Esophagus muscularis mucosa (tissue), 4 donors: ENCODE measurements at regions not wholly inside any gene's neighbourhood (a gene's known extent, or its start where the extent isn't known, plus 50 kb on each side); places are given as distances from the start of the nearest gene placed in this dataset.

ENCODE experiments used
- DNase-seq: peaks from one replicate; pipeline ENCODE4 v3.0.0-alpha.2; 2017; ENCODE audit errors: extremely low spot score
- H3K27ac ChIP-seq, 4 donors: fragments of 200-600 bp; sonication (generic); replicated peaks in 1 of 4; 1 replicate in 3 of 4; 2 replicates in 1 of 4; pipeline ENCODE4 v1.5.1; 2016 to 2019; ENCODE audit warnings: mild to moderate bottlenecking in 1 of 4
- H3K27me3 ChIP-seq, 4 donors: fragments of 200-600 bp; sonication (generic); one replicate each; pipeline versions ENCODE4 v1.5.1 to v1.6.0; 2016 to 2019
- H3K36me3 ChIP-seq, 4 donors: fragments of 200-600 bp; sonication (generic); one replicate each; pipeline ENCODE4 v1.5.1; 2016 to 2019
- H3K4me1 ChIP-seq, 4 donors: fragments of 200-600 bp; sonication (generic); one replicate each; pipeline ENCODE4 v1.5.1; 2016 to 2019
- H3K4me3 ChIP-seq, 4 donors: fragments of 200-600 bp; sonication (generic); 1 replicate in 2 of 4; 2 replicates in 2 of 4; pipeline ENCODE4 v1.5.1; 2016 to 2019; ENCODE audit warnings: mild to moderate bottlenecking in 4 of 4, moderate library complexity in 1 of 4
- H3K9me3 ChIP-seq, 4 donors: fragments of 200-600 bp; sonication (generic); 1 replicate in 3 of 4; 2 replicates in 1 of 4; pipeline ENCODE4 v1.5.1; 2016 to 2019
- EP300 ChIP-seq: sonication (generic); formaldehyde crosslinking; IDR thresholded peaks from one replicate; pipeline ENCODE4 v1.6.1; 2017; ENCODE audit warnings: antibody characterized with exemption
- POLR2A ChIP-seq: fragments of 450-650 bp; IDR thresholded peaks from one replicate; pipeline ENCODE4 v1.6.1; 2017; ENCODE audit warnings: antibody characterized with exemption, moderate library complexity, mild to moderate bottlenecking, low read depth
- POLR2AphosphoS5 ChIP-seq, 2 donors: sonication (generic); formaldehyde crosslinking; IDR thresholded peaks; one replicate each; pipeline ENCODE4 v1.6.1; 2017; ENCODE audit warnings: antibody characterized with exemption in 2 of 2
- WGBS: methylation state at CpG from one replicate; pipeline ENCODE4 v1.1.5; 2018; 5-methylcytosine and 5-hydroxymethylcytosine counted together
- intact Hi-C: fragments of 100-400 bp; cut with DNase I; formaldehyde crosslinking; loops from one replicate; pipeline ENCODE4 v1.15.1; 2023
- TF ChIP-seq, protein P1 (sequence below), 3 experiments: fragments of 200-600 bp in 2 of 3; fragments of 450-650 bp in 1 of 3; sonication (generic) in 2 of 3; IDR thresholded peaks; one replicate each; pipeline ENCODE4 v1.5.1; 2017 to 2019; ENCODE audit warnings: antibody characterized with exemption in 3 of 3, mild to moderate bottlenecking in 2 of 3, moderate library complexity in 1 of 3

GRCh38 chr15:38893925-38894242, 329.3 kb upstream of the RASGRP1 start:
- H3K27ac ChIP-seq, result no peak overlapping the region
- TF ChIP-seq POLR2AphosphoS5 (IDR thresholded peaks at IDR 0.05) (no peak), POLR2A (no peak), EP300 (no peak)
- TF ChIP-seq, protein P1, sequence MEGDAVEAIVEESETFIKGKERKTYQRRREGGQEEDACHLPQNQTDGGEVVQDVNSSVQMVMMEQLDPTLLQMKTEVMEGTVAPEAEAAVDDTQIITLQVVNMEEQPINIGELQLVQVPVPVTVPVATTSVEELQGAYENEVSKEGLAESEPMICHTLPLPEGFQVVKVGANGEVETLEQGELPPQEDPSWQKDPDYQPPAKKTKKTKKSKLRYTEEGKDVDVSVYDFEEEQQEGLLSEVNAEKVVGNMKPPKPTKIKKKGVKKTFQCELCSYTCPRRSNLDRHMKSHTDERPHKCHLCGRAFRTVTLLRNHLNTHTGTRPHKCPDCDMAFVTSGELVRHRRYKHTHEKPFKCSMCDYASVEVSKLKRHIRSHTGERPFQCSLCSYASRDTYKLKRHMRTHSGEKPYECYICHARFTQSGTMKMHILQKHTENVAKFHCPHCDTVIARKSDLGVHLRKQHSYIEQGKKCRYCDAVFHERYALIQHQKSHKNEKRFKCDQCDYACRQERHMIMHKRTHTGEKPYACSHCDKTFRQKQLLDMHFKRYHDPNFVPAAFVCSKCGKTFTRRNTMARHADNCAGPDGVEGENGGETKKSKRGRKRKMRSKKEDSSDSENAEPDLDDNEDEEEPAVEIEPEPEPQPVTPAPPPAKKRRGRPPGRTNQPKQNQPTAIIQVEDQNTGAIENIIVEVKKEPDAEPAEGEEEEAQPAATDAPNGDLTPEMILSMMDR (IDR thresholded peaks at IDR 0.05), result no peak

DNA sequence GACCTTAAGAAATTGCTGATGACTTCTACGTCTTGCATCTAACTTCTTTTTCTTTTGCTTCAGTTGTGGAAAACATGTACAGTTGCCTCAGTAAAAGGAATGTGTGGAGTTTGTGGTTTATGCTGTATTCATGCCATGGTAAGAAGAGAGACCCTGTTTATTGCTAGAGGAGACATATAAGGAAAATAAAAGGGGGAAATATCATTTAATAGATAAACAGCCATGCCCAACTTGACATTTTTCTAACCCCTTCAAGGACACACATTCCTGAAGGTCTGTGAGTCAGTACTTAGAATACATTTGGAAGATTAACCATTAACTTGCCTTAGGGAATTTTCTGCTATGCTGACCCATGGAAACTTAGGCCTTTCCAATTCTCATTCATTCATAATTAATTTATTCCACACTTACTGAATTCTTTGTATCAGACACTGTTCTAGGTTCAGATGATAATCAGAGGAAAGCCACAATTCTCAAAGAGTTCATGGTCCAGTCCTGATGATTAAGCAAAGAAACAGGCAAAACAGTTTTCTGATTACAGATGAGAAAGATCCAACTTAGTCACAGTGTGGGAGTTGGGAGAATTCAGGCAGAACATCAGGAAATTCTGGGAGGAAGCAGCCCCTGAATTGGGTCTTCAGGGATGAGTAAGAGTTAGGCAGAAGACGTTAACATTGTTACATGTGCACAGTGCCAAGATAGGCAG, 329.8 kb upstream of the RASGRP1 start:
- intact Hi-C loops, result no loop called here
- WGBS, result 47% methylated on average over 2 of the region's 2 CpGs
- Histone ChIP-seq H3K4me3 (no peak overlapping the region), H3K9me3 (no peaks in the 10 kb centered on the region), H3K4me1 (peaks cover 7 to 14% (median 13%) of the 10 kb centered on the region in 4 donors), H3K27me3 (no peaks in the 10 kb centered on the region), H3K27ac (no peak overlapping the region), H3K36me3 (no peaks in the 10 kb centered on the region)
- no peak for DNase-seq
- TF ChIP-seq POLR2AphosphoS5 (IDR thresholded peaks at IDR 0.05), result no peak
- TF ChIP-seq EP300, result no peak
- TF ChIP-seq POLR2A, result no peak
- TF ChIP-seq, protein P1 (IDR thresholded peaks at IDR 0.05), result no peak

More at GRCh38 chr15:38893925-38894242, 329.3 kb upstream of the RASGRP1 start:
- Histone ChIP-seq H3K4me1 (peaks cover 7 to 18% (median 16%) of the 10 kb centered on the region in 4 donors), H3K9me3 (no peaks in the 10 kb centered on the region), H3K36me3 (no peaks in the 10 kb centered on the region), H3K4me3 (no peak overlapping the region), H3K27me3 (no peaks in the 10 kb centered on the region)
- no peak for DNase-seq
- intact Hi-C loops, result no loop called here

- Histone ChIP-seq H3K27ac (no peak overlapping the region), H3K36me3 (no peaks in the 10 kb centered on the region), H3K4me3 (no peak overlapping the region), H3K4me1 (peaks cover 7 to 14% (median 13%) of the 10 kb centered on the region in 4 donors), H3K9me3 (no peaks in the 10 kb centered on the region), H3K27me3 (no peaks in the 10 kb centered on the region)
- intact Hi-C loops, result no loop called here
- 83% methylated on average over 5 of the region's 5 CpGs for WGBS
- TF ChIP-seq EP300 (no peak), POLR2AphosphoS5 (IDR thresholded peaks at IDR 0.05) (no peak), POLR2A (no peak)
- TF ChIP-seq, protein P1 (IDR thresholded peaks at IDR 0.05), result no peak
- no peak for DNase-seq
Measured at GRCh38 chr15:38895326-38896255, 331.0 kb upstream of the RASGRP1 start.

DNA sequence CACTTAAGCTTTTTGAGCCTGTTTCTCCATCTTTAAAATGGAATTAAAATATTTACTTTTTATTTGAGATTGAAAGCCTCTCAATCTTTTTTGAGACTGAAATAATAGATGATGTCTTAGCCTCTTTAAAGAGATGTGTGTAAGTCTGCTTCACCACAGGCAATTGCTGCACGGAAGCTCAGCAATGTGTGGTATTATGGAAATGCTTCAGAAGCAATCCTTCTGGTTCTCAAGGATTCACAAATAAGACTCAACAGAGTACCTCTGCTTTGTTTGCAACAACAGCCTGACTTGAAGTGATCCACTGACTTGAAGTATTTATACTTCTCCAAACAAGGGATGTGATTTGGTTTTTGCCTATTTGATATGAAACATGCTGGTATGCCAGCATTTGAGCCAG, 332.0 kb upstream of the RASGRP1 start:
- no peak overlapping the region for H3K4me3 ChIP-seq
- H3K9me3 ChIP-seq, result no peaks in the 10 kb centered on the region
- peaks cover 7 to 14% (median 13%) of the 10 kb centered on the region in 4 donors for H3K4me1 ChIP-seq
- intact Hi-C loops, result no loop called here
- H3K36me3 ChIP-seq, result no peaks in the 10 kb centered on the region
- H3K27ac ChIP-seq, result no peak overlapping the region
- H3K27me3 ChIP-seq, result no peaks in the 10 kb centered on the region
- DNase-seq, result no peak
- WGBS, result 91% methylated on average over 1 of the region's 1 CpG
- TF ChIP-seq POLR2A (no peak), POLR2AphosphoS5 (IDR thresholded peaks at IDR 0.05) (no peak), EP300 (no peak)
- TF ChIP-seq, protein P1 (IDR thresholded peaks at IDR 0.05), result no peak
